H9 (cell line): ENCODE measurements at regions not wholly inside any gene's neighbourhood (a gene's known extent, or its start where the extent isn't known, plus 50 kb on each side); places are given as distances from the start of the nearest gene placed in this dataset.

ENCODE experiments used
- DNase-seq: peaks from one replicate; pipeline ENCODE4 v3.0.0-alpha.2; 2017
- H2AFZ ChIP-seq: one replicate; pipeline ENCODE4 v1.6.1; 2013; ENCODE audit warnings: mild to moderate bottlenecking, low read length, control low read depth, moderate library complexity
- H2AK5ac ChIP-seq: 2 replicates; pipeline ENCODE4 v1.6.1; 2013; ENCODE audit warnings: low read length, control low read depth, mixed read lengths; ENCODE audit not compliant: insufficient read length
- H2BK120ac ChIP-seq: one replicate; pipeline ENCODE4 v1.6.1; 2013; ENCODE audit warnings: low read depth, mild to moderate bottlenecking, low read length, control low read depth, inconsistent platforms; ENCODE audit not compliant: poor library complexity, severe bottlenecking
- H2BK12ac ChIP-seq: 2 replicates; pipeline ENCODE4 v1.6.1; 2013; ENCODE audit warnings: low read length, control low read depth, mixed read lengths, low read depth; ENCODE audit not compliant: insufficient read length
- H2BK15ac ChIP-seq: 2 replicates; pipeline ENCODE4 v1.6.1; 2013; ENCODE audit warnings: low read depth, low read length, control low read depth
- H2BK20ac ChIP-seq: one replicate; pipeline ENCODE4 v1.6.1; 2013; ENCODE audit warnings: low read depth, mild to moderate bottlenecking, low read length, control low read depth, inconsistent platforms; ENCODE audit not compliant: poor library complexity, severe bottlenecking
- H2BK5ac ChIP-seq: 2 replicates; pipeline ENCODE4 v1.6.1; 2013; ENCODE audit warnings: low read length, control low read depth, mixed read lengths; ENCODE audit not compliant: insufficient read length
- H3K14ac ChIP-seq: 2 replicates; pipeline ENCODE4 v1.6.1; 2013; ENCODE audit warnings: low read length, control low read depth; ENCODE audit not compliant: insufficient read depth
- H3K18ac ChIP-seq: 2 replicates; pipeline ENCODE4 v1.6.1; 2013; ENCODE audit warnings: low read depth, mild to moderate bottlenecking, mixed read lengths, low read length, control low read depth; ENCODE audit not compliant: insufficient read length
- H3K23ac ChIP-seq: 2 replicates; pipeline ENCODE4 v1.6.1; 2013; ENCODE audit warnings: low read length, control low read depth, mixed read lengths, low read depth; ENCODE audit not compliant: insufficient read length
- H3K23me2 ChIP-seq: 2 replicates; pipeline ENCODE4 v1.6.1; 2013; ENCODE audit warnings: low read depth, mild to moderate bottlenecking, mixed read lengths, low read length, control low read depth; ENCODE audit not compliant: insufficient read length, poor library complexity, severe bottlenecking
- H3K27ac ChIP-seq: 2 replicates; pipeline ENCODE4 v1.5.1; 2013; ENCODE audit warnings: low read length, control low read depth, mixed read lengths, low read depth; ENCODE audit not compliant: insufficient read length
- H3K27me3 ChIP-seq: 2 replicates; pipeline ENCODE4 v1.6.1; 2013; ENCODE audit warnings: low read length, control low read depth, inconsistent platforms; ENCODE audit not compliant: insufficient read depth
- H3K4ac ChIP-seq: 2 replicates; pipeline ENCODE4 v1.6.1; 2013; ENCODE audit warnings: low read depth, mild to moderate bottlenecking, control low read depth, inconsistent platforms, low read length, moderate library complexity
- H3K4me1 ChIP-seq: 2 replicates; pipeline ENCODE4 v1.6.1; 2013; ENCODE audit warnings: low read length, control low read depth, inconsistent platforms; ENCODE audit not compliant: insufficient read depth
- H3K4me2 ChIP-seq: 2 replicates; pipeline ENCODE4 v1.6.1; 2013; ENCODE audit warnings: low read length, control low read depth, mixed read lengths; ENCODE audit not compliant: insufficient read length, insufficient read depth
- H3K56ac ChIP-seq: 2 replicates; pipeline ENCODE4 v1.6.1; 2013; ENCODE audit warnings: low read depth, mild to moderate bottlenecking, mixed read lengths, low read length, control low read depth; ENCODE audit not compliant: insufficient read length
- H3K79me1 ChIP-seq: 2 replicates; pipeline ENCODE4 v1.6.1; 2013; ENCODE audit warnings: low read depth, mild to moderate bottlenecking, moderate library complexity, low read length, control low read depth, inconsistent platforms; ENCODE audit not compliant: insufficient read depth, poor library complexity, severe bottlenecking
- H3K79me2 ChIP-seq: 2 replicates; pipeline ENCODE4 v1.6.1; 2013; ENCODE audit warnings: low read length, control low read depth, inconsistent platforms; ENCODE audit not compliant: insufficient read depth
- H3K9ac ChIP-seq: 2 replicates; pipeline ENCODE4 v1.6.1; 2013; ENCODE audit warnings: low read length, control low read depth, mixed read lengths; ENCODE audit not compliant: insufficient read length; ENCODE audit errors: extremely low read depth
- H3K9me3 ChIP-seq: one replicate; pipeline ENCODE4 v1.6.1; 2013; ENCODE audit warnings: low read depth, low read length, inconsistent platforms; ENCODE audit not compliant: control insufficient read depth
- H3T11ph ChIP-seq: one replicate; pipeline ENCODE4 v1.6.1; 2013; ENCODE audit warnings: mild to moderate bottlenecking, low read length, control low read depth, inconsistent platforms
- H4K20me1 ChIP-seq: one replicate; pipeline ENCODE4 v1.6.1; 2013; ENCODE audit not compliant: control insufficient read depth, insufficient read length, insufficient read depth
- H4K5ac ChIP-seq: 2 replicates; pipeline ENCODE4 v1.6.1; 2013; ENCODE audit warnings: low read depth, mild to moderate bottlenecking, mixed read lengths, low read length, control low read depth; ENCODE audit not compliant: insufficient read length
- H4K8ac ChIP-seq: replicated peaks from 2 replicates; pipeline ENCODE4 v1.6.1; 2013; ENCODE audit warnings: low read length, control low read depth, mixed read lengths, low read depth; ENCODE audit not compliant: insufficient read length
- H4K91ac ChIP-seq: 2 replicates; pipeline ENCODE4 v1.6.1; 2013; ENCODE audit warnings: low read depth, mild to moderate bottlenecking, moderate library complexity, mixed read lengths, low read length, control low read depth; ENCODE audit not compliant: insufficient read length
- H3K27ac Mint-ChIP-seq, 3 experiments: 2 replicates in 2 of 3; 3 replicates in 1 of 3; pipeline ENCODE4 v1.8.0; 2020 to 2021; ENCODE audit warnings: mixed read lengths in 3 of 3, mild to moderate bottlenecking in 1 of 3, moderate library complexity in 1 of 3
- H3K27me3 Mint-ChIP-seq: 2 replicates; pipeline ENCODE4 v1.8.0; 2021; ENCODE audit warnings: low read depth, mild to moderate bottlenecking, moderate library complexity, mixed read lengths
- H3K36me3 Mint-ChIP-seq, 3 experiments: 2 replicates in 2 of 3; 3 replicates in 1 of 3; pipeline ENCODE4 v1.8.0; 2020 to 2021; ENCODE audit warnings: low read depth in 3 of 3, mixed read lengths in 3 of 3; ENCODE audit not compliant: insufficient read depth in 1 of 3
- H3K4me1 Mint-ChIP-seq, 2 experiments: 2 replicates each; pipeline ENCODE4 v1.8.0; 2020; ENCODE audit warnings: mixed read lengths in 2 of 2
- H3K4me3 Mint-ChIP-seq, 2 experiments: 2 replicates in 1 of 2; 3 replicates in 1 of 2; pipeline ENCODE4 v1.8.0; 2020 to 2021; ENCODE audit warnings: mild to moderate bottlenecking in 2 of 2, mixed read lengths in 2 of 2, moderate library complexity in 1 of 2
- H3K9me3 Mint-ChIP-seq, 2 experiments: 2 replicates in 1 of 2; 3 replicates in 1 of 2; pipeline ENCODE4 v1.8.0; 2020; ENCODE audit warnings: mild to moderate bottlenecking in 2 of 2, mixed read lengths in 2 of 2, moderate library complexity in 1 of 2
- CTCF ChIP-seq: fragments of 200-600 bp; sonication (generic); conservative IDR thresholded peaks from 3 replicates; pipeline ENCODE4 v1.8.0; 2021; ENCODE audit warnings: antibody characterized with exemption, mild to moderate bottlenecking
- WGBS: extraction: QIAGEN DNeasy Blood & Tissue Kit; methylation state at CpG from one replicate; pipeline ENCODE4 v1.1.7; 2013; ENCODE audit warnings: missing lambda C conversion rate, low lambda C conversion rate, mixed read lengths; ENCODE audit not compliant: insufficient read length; ENCODE audit errors: extremely low coverage; 5-methylcytosine and 5-hydroxymethylcytosine counted together

- Histone ChIP-seq H3K79me1 (no peaks in the 10 kb centered on the region), H3K79me2 (no peaks in the 10 kb centered on the region), H3K23me2 (no peaks in the 10 kb centered on the region), H3K4me1 (no peaks in the 10 kb centered on the region), H3K18ac (no peak overlapping the region), H3K4me2 (no peak overlapping the region), H3K4ac (no peak overlapping the region), H3K9ac (no peak overlapping the region), H3K56ac (no peak overlapping the region), H3K23ac (no peak overlapping the region), H4K91ac (no peak overlapping the region), H3K9me3 (no peaks in the 10 kb centered on the region), H3K27me3 (no peaks in the 10 kb centered on the region), H2AFZ (no peak overlapping the region), H4K8ac (no peak overlapping the region), H2BK5ac (no peak overlapping the region), H3K27ac (no peak overlapping the region), H4K20me1 (no peaks in the 10 kb centered on the region), H2AK5ac (no peak overlapping the region), H3K14ac (no peak overlapping the region), H2BK20ac (no peak overlapping the region), H2BK15ac (no peak overlapping the region), H3T11ph (no peak overlapping the region), H4K5ac (no peak overlapping the region), H2BK12ac (no peak overlapping the region), H2BK120ac (no peak overlapping the region)
- no peak overlapping the region for H3K27ac Mint-ChIP-seq
- H3K4me3 Mint-ChIP-seq: no peak overlapping the region
- no peaks in the 10 kb centered on the region for H3K36me3 Mint-ChIP-seq
- H3K4me1 Mint-ChIP-seq: no peaks in the 10 kb centered on the region
- no peaks in the 10 kb centered on the region for H3K9me3 Mint-ChIP-seq
- no peaks in the 10 kb centered on the region for H3K27me3 Mint-ChIP-seq
- no peak for DNase-seq
- TF ChIP-seq CTCF: no peak
- WGBS: no CpG with 5 or more reads among the region's 6 CpGs
These were observed 125.6 kb upstream of the SLCO6A1 start for GRCh38 chr5:102624405-102624804.
